Right cardiac atrium (tissue), 5 donors: ENCODE measurements at regions not wholly inside any gene's neighbourhood (a gene's known extent, or its start where the extent isn't known, plus 50 kb on each side); places are given as distances from the start of the nearest gene placed in this dataset.
A peak's percentile ranks its signal among the peaks of the same experiment; 100 is the strongest.
"Not testable (repeated sequence)": the region's sequence is repeated elsewhere in the genome, so short reads cannot be mapped to it uniquely, and the experiment has no call there.

Experiments used
- ATAC-seq, 2 donors: fragments of 200-7000 bp; cut with Tn5 transposase; one replicate each; pipeline versions ENCODE4 v1.8.0 to v1.9.1; 2020; ENCODE audit warnings: moderate library complexity in 2 of 2, mild to moderate bottlenecking in 1 of 2
- DNase-seq, 3 donors: peaks; one replicate each; pipeline ENCODE4 v3.0.0-alpha.2; 2020
- H3K27ac ChIP-seq: one replicate; pipeline ENCODE4 v1.5.1; 2013; ENCODE audit warnings: mild to moderate bottlenecking, low read length, control low read depth, moderate library complexity
- H3K27me3 ChIP-seq: one replicate; pipeline ENCODE4 v1.6.1; 2013; ENCODE audit not compliant: control insufficient read depth, insufficient read depth
- H3K4me1 ChIP-seq: one replicate; pipeline ENCODE4 v1.6.1; 2013; ENCODE audit warnings: low read length; ENCODE audit not compliant: control insufficient read depth, insufficient read depth
- H3K4me3 ChIP-seq: one replicate; pipeline ENCODE4 v1.5.1; 2013; ENCODE audit warnings: low read length, control low read depth
- H3K9me3 ChIP-seq: one replicate; pipeline ENCODE4 v1.6.1; 2013; ENCODE audit warnings: low read length; ENCODE audit not compliant: control insufficient read depth
- WGBS: extraction: QIAGEN DNeasy Blood & Tissue Kit; methylation state at CpG from one replicate; pipeline ENCODE4 v1.1.7; 2013; 5-methylcytosine and 5-hydroxymethylcytosine counted together
- intact Hi-C, 4 donors: fragments of 100-400 bp; cut with DNase I; formaldehyde crosslinking; loops; one replicate each; pipeline versions ENCODE4 v1.11.0 to v1.14.0; 2022 to 2023
- donor health status: healthy with polysubstance abuse.
- donor health status: DM: no; HTN: yes; CAD: no.
- donor health status: DM: no; HTN: no; CAD: no.
- donor health status: DM: no; HTN: yes; CAD: no; lungs with severe emphysema.
- donor health status: DM: yes; HTN: yes; CAD: no.

DNA sequence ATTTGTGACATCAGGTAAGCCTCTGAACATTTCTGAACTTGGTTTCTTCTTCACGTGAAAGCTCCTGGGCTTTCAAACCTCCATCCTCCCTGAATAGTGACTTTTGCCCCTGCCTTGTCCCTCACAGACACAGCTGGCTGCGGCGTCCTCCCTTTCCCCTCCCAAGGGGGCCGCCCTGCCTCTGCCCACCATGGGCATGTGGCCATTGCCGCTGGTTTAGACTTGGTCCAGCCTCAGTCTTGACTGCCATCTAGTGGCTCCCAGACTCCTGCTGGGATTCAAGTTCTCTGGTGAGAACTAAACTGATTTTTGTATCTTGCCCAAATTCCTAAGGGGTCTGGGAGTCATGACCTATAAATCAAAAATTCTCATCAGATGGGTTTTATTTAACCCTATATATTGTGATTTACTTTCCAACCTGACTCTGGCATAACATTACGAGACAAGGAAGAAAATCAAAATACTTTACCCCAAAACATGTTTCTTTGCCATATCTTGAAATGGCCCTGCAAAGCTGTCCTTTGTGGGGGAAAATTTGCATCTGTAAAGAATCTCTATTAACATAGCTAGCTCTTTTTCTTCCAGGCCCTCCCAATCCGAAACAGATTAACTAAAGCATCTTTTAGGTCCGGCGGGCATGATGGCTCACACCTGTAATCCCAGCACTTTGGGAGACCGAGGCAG is 73.9 kb upstream of the SEC14L1 start:
- not testable (repeated sequence) for H3K27ac ChIP-seq, H3K9me3 ChIP-seq, H3K27me3 ChIP-seq, H3K4me3 ChIP-seq, H3K4me1 ChIP-seq
- intact Hi-C loops, result loop anchor here in 2 of 4 donors (2.0 to 5.0 kb wide), 2 partner anchors 198 to 200 kb away; partner anchors contain the start of gene MGAT5B (in 2 of the 2)
- DNase-seq (peak; percentile 40 to 77 (median 72)), ATAC-seq (peak; percentile 57 to 75)
- 31% methylated on average over 10 of the region's 10 CpGs for WGBS

DNA sequence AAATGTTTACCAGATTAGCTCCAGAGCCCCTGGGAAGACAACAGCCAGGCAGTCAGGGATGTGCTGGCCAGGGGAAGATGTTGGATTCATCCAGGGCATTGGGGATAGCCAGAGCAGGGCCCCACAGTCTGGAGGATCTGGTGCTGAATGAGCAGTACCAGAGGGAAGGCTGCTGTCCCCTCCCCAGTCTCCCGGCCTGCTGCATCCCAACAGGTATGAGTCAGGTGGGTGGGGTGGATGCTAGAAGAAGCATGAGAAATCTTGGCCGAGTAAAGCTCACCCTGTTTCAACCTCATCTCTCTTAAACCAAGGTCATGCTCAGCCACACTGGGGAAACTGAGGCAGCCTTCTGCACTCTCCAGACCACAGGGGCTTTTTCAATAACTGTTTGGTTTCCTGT is 71.9 kb upstream of the SEC14L1 start:
- no peaks in the 10 kb centered on the region for H3K4me1 ChIP-seq
- no peak overlapping the region for H3K27ac ChIP-seq
- no peak overlapping the region for H3K4me3 ChIP-seq
- 77% methylated on average over 2 of the region's 2 CpGs for WGBS
- H3K27me3 ChIP-seq, result no peaks in the 10 kb centered on the region
- no peaks in the 10 kb centered on the region for H3K9me3 ChIP-seq
- ATAC-seq (no peak), DNase-seq (no peak)
- intact Hi-C loops, result loop anchor here in 1 of 4 donors (5.0 kb wide), 1 partner anchor 202 kb away; the partner anchor contains the start of gene MGAT5B

DNA sequence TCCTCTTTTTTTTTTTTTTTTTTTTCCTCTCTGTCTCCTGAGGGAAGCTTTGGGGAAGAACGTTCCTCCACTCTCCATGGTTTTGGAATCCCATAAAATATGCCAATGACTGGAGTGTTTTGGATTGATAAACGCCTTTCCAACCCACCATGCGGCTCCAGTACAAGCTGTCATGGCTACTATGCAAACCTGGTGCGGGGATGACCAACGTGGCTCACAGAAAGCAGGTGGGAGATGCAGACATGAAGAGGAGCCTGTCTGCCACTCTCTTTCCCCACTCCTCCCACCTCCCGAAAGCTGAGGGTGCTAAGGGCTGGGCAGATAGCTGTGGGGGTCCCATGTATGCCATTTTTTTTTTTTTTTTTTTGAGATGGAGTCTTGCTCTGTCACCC is 69.9 kb upstream of the SEC14L1 start:
- intact Hi-C loops, result no loop called here

GRCh38 chr17:77071925-77072490 is 68.8 kb upstream of the SEC14L1 start:
- H3K4me1 ChIP-seq, result peaks cover 3% of the 10 kb centered on the region
- ATAC-seq, result no peak
- H3K27me3 ChIP-seq, result no peaks in the 10 kb centered on the region
- intact Hi-C loops, result no loop called here
- H3K9me3 ChIP-seq, result no peaks in the 10 kb centered on the region
- DNase-seq, result no peak
- H3K4me3 ChIP-seq, result no peak overlapping the region
- no peak overlapping the region for H3K27ac ChIP-seq

More for the DNA sequence above, 69.9 kb upstream of the SEC14L1 start:
- DNase-seq (no peak), ATAC-seq (no peak)
- H3K4me1 ChIP-seq, result no peaks in the 10 kb centered on the region
- no peak overlapping the region for H3K4me3 ChIP-seq
- H3K27me3 ChIP-seq, result no peaks in the 10 kb centered on the region
- no peaks in the 10 kb centered on the region for H3K9me3 ChIP-seq
- 55% methylated on average over 6 of the region's 6 CpGs for WGBS
- H3K27ac ChIP-seq, result no peak overlapping the region

DNA sequence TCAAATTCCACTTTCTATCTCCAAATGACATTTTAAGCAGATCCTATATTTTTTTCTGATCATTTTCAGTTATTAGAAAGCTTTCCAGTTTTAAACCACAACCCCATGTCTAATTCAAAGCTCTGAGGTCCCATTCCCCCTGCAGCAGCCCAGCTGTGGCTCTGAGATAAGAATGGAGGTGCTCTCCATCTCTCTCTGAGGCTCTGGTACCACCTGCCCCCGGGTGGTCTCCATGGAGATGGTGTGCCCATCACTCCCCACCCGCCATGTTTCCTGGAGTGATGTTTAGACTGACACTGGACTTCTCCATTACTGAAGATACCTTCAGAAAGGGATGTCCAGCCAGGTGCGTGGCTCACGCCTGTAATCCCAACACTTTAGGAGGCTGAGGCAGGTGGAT is 68.1 kb upstream of the SEC14L1 start:
- no peaks in the 10 kb centered on the region for H3K9me3 ChIP-seq
- 76% methylated on average over 4 of the region's 4 CpGs for WGBS
- intact Hi-C loops, result no loop called here
- peaks cover 3% of the 10 kb centered on the region for H3K4me1 ChIP-seq
- no peak for DNase-seq
- H3K27ac ChIP-seq, result no peak overlapping the region
- no peaks in the 10 kb centered on the region for H3K27me3 ChIP-seq
- no peak for ATAC-seq
- no peak overlapping the region for H3K4me3 ChIP-seq

- no peak for DNase-seq
- WGBS, result 87% methylated on average over 12 of the region's 12 CpGs
- intact Hi-C loops, result no loop called here
Observed at GRCh38 chr17:77074681-77075080, 66.1 kb upstream of the SEC14L1 start.

GRCh38 chr17:77076124-77076830 is 64.5 kb upstream of the SEC14L1 start:
- peaks cover 3% of the 10 kb centered on the region for H3K4me1 ChIP-seq
- WGBS, result 36% methylated on average over 14 of the region's 14 CpGs
- H3K4me3 ChIP-seq, result no peak overlapping the region
- DNase-seq, result no peak
- intact Hi-C loops, result no loop called here
- no peaks in the 10 kb centered on the region for H3K9me3 ChIP-seq
- no peak overlapping the region for H3K27ac ChIP-seq
- H3K27me3 ChIP-seq, result no peaks in the 10 kb centered on the region
- no peak for ATAC-seq

More at GRCh38 chr17:77074681-77075080, 66.1 kb upstream of the SEC14L1 start:
- Histone ChIP-seq H3K27ac (no peak overlapping the region), H3K4me1 (peaks cover 3% of the 10 kb centered on the region), H3K9me3 (no peaks in the 10 kb centered on the region), H3K27me3 (no peaks in the 10 kb centered on the region), H3K4me3 (no peak overlapping the region)
- no peak for ATAC-seq

DNA sequence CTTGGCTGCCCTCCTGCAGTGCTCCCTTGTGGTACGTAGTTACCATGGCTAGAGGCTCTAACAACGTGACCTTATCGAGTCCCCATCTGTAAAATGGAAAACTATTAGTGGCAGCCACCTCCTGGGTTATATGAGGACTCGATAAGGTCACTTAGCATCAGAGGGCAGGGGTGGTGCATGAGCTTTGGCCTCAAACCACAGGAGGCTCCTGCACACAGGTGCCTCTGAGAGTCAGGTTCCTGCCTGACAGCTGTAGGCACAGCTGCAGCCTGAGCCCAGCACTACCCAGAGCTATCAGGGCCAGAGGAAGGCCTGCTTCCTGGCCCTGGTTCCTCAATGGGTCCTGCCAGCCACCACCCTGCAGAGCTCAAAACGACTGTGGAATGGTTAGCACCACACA is 57.2 kb upstream of the SEC14L1 start:
- intact Hi-C loops, result no loop called here
- no peak overlapping the region for H3K4me3 ChIP-seq

GRCh38 chr17:77085926-77086432 is 54.8 kb upstream of the SEC14L1 start:
- ATAC-seq (no peak), DNase-seq (no peak)
- H3K27ac ChIP-seq, result no peak overlapping the region
- intact Hi-C loops, result loop anchor here (2.0 kb wide), 2 partner anchors 161 to 163 kb away; no protein-coding TSS in a partner anchor
- no peaks in the 10 kb centered on the region for H3K27me3 ChIP-seq
- no peaks in the 10 kb centered on the region for H3K9me3 ChIP-seq
- peaks cover 3% of the 10 kb centered on the region for H3K4me1 ChIP-seq
- no peak overlapping the region for H3K4me3 ChIP-seq
- WGBS, result 37% methylated on average over 8 of the region's 8 CpGs

More for the DNA sequence above, 57.2 kb upstream of the SEC14L1 start:
- H3K4me1 ChIP-seq, result peaks cover 3% of the 10 kb centered on the region
- no peaks in the 10 kb centered on the region for H3K9me3 ChIP-seq
- ATAC-seq, result no peak
- DNase-seq, result no peak
- no peak overlapping the region for H3K27ac ChIP-seq
- H3K27me3 ChIP-seq, result no peaks in the 10 kb centered on the region
- WGBS, result 72% methylated on average over 5 of the region's 5 CpGs

DNA sequence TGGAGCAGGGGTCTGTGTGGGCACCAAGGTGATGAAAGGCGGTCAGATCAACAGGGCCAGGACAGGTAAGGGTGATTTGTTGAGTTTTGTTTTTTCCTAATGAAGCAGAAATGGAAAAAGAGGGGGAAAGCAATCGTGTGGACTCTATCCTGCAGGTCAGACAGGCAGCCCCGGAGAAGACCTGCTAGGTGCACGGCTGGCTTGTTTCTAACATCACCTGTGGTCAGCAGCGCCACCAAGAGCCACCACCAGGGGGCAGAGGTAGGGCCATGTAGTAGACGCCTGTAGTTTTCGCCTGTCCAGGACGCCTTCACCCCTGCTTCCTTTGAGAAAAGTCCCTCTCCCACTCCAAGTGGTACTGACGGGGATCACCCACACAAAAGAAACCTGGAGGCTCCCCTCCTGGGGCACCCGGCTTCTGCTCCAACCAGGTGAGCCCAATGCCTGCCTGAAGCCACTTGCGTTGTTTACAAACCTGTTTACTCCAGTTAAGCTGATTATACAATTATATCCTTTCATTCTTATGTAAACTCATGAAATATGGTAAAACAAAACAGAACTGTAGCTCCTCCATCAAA is 54.2 kb upstream of the SEC14L1 start:
- DNase-seq (peak; percentile 86 to 96 (median 93)), ATAC-seq (peak; percentile 45 to 57)
- Histone ChIP-seq H3K4me3 (no peak overlapping the region), H3K27me3 (no peaks in the 10 kb centered on the region), H3K4me1 (peaks cover 3% of the 10 kb centered on the region), H3K9me3 (no peaks in the 10 kb centered on the region), H3K27ac (no peak overlapping the region)
- intact Hi-C loops, result loop anchor here (2.0 kb wide), 2 partner anchors 160 to 162 kb away; no protein-coding TSS in a partner anchor
- 17% methylated on average over 11 of the region's 11 CpGs for WGBS
